Activated CD4-positive, alpha-beta T cell treated with anti-CD3 and anti-CD28 coated beads for 48 hours (primary cell): ENCODE measurements at regions not wholly inside any gene's neighbourhood (a gene's known extent, or its start where the extent isn't known, plus 50 kb on each side); places are given as distances from the start of the nearest gene placed in this dataset.

Source experiments
- DNase-seq: peaks from one replicate; pipeline ENCODE4 v3.0.0-alpha.2; 2020

DNA sequence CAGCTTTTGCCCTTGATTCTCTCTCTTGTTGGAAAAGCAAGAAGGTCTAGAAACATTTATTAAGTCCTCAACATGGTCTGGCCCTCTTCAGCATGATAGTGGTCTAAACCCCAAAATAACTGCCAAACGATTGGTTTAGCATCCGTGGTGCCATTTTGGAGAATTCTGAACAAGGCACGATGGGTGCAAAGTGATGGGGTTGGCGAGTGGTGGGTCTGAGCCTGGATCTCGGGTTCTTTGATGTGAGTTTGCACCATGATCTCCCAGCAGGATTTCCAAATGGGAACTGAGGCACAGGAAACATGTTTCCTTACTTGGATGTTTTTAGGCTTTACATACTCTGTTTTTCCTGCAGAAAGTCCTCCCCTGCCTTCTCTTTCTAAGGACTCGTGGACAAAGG is 240.3 kb downstream of the MYCN start:
- no peak for DNase-seq

DNA sequence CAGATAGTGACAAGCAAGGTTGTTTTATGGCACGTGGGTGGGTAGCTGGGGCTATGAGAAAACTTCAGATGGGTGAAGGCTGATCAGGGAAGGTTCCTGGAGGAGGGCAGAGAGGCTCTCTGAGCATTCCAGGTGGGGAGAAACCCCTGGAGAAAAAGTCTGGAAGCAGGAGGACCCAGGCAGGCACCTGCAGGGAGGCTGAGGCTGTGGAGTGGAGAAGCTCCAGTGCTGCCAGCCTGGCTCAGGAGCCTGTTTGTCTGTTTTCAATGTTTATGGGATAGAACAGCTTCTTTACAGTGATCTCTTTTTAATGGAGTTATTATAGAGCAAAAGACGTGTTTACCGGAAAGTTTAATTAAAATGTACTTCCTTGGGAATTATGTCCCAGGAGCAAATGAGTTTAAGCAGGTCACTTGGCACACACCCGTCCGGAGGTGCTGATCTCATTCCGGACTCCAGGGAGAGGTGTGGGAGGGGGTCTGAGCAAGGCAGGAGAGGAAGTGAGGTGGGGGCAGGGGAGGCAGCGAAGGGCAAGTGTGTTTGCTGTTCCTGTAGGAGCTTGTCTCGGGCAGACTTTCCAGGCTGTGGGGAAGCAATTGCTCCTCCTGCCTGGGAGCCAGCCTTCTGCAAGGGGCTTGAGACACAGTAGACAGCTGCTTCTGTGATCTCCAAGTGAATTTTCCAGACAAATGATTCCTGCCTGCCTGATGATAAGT is 239.5 kb downstream of the MYCN start:
- DNase-seq, result no peak

DNA sequence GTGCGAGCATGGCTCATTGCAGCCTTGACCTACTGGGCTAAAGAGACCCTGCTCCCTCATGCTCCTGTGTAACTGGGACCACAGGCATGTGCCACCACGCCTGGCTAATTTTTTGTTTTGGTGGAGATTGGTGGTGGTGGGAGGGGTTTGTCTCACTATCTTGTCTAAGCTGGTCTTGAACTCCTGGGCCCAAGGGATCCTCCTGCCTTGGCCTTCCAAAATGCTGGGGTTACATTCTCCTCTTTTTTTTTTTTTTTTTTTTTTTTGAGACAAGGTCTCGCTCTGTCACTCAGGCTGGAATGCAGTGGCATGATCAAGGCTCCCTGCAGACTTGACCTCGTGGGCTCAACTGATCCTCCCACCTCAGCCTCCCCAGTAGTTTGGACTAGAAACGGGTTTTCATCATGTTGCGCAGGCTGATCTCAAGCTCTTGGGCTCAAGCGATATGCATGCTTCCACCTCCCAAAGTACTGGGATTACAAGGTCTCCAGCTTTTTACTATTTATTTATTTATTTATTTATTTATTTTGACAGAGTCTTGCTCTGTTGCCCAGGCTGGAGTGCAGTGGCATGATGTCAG is 238.3 kb downstream of the MYCN start:
- DNase-seq, result no peak

DNA sequence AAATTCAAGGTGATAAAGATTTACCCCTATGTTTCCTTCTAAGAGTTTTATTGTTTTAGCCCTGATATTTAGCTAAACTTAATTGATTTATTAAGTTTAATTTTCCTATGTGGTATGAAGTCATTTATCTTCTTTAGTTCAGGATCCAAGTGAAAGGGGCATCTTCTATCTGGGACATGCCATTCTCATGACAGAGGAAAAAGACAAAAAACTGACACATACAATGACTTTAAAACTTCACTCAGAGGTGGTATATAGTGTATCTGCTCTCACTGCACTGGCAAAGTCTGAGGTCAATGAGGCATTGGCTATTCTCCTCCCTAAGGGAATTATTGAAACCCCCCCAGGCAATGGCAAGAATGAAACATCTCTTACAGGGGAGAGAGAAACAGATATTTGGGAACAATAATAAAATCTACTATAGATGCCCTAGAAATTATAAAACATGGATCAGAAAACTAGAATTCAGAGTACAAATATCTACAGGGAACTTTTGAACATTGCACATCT is 237.4 kb downstream of the MYCN start:
- DNase-seq, result no peak

DNA sequence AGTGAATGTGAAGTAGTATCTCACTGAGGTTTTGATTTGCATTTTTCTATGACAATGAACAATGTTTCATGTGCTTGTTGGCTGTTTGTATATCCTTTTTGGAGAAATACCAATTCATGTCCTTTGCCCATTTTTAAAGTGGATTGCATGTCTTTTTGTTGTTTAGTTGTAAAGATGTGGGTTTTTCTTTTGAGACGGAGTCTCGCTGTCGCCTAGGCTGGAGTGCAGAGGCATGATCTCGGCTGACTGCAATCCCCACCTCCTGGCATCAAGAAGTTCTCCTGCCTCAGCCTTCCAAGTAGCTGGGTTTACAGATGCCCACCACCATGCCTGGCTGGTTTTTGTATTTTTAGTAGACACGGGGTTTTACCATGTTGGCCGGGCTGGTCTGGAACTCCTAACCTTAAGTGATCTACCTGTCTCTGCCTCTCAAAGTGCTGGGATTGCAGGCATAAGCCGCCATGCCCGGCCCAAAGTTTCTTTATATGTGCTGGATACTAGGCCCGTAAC is 236.7 kb downstream of the MYCN start:
- DNase-seq, result no peak

DNA sequence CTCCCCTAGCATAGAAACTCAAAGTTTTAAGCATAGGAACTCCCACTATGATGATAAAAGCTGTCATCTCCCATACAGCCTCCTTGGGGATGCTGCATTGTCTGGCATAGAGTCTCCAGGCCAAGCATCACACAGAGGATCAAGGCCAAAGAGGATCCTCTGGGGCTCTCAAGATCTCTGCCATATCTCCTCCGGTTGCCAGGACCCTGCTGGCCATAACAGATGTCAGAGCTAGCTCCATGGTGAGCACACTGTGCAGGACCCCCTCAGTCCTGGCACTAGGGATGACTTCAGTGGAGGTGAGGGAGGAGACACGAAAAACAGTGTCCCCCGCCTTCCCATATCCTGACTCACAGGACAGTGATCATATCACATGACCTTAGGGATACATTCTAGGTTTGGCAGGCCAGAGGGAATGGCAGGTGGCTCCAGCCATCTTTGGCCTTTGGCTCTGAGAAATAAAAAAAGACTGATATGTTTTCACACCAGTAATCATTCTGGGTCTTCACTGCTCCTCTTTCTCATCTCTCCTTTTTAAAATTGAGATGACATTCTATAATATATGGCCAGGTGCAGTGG is 235.0 kb downstream of the MYCN start:
- no peak for DNase-seq

DNA sequence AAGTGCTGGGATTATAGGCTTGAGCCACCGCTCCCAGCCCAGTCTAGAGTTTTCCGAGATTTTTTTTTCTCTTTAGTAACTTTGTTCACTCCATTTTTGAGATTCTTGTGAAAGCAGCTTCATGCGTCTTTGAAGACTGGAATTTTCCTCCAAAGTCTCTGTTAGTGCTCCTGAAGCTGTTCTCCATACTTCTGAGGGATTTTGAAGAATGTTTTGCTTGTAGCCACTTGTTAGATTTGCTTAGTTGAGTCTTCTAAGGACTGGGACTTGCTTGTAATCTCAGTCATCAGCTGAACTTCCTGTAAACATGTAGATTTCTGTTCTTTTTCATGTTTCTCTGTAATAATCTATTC is 234.3 kb downstream of the MYCN start:
- no peak for DNase-seq

DNA sequence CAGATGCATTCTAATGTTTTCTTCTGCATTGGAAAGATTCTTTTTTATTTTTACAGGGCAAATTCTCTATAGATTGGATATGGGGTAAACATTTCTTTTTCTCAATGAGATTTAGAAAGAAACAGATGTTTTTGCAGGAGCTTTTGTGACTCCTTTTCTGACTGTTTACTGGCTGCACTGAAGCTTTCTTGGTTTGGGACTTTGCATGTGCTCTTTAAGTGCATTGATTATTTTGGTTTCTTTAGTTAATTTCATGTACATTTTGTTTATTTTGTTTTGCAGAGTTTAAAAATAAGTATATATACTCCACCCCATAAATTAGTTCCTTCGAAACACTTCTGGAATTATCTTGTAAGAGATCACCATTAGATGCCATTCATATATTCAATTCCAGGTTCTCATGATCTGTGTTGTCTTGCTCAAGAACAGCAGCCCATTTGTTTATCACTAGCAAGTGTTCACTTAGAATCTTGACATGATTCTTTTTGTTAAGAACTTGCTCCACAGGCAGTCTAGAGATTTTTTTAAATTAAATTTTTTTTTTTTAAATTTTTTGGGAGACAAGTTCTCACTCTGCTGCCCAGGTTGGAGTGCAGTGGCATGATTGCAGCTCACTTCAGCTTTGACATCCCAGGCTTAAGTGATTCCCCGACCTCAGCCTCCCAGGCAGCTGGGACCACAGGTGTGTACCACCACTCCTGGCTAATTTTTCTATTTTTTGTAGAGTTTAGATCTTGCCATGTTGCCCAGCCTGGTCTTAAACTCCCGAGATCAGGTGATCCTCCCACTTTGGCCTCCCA is 233.7 kb downstream of the MYCN start:
- no peak for DNase-seq

DNA sequence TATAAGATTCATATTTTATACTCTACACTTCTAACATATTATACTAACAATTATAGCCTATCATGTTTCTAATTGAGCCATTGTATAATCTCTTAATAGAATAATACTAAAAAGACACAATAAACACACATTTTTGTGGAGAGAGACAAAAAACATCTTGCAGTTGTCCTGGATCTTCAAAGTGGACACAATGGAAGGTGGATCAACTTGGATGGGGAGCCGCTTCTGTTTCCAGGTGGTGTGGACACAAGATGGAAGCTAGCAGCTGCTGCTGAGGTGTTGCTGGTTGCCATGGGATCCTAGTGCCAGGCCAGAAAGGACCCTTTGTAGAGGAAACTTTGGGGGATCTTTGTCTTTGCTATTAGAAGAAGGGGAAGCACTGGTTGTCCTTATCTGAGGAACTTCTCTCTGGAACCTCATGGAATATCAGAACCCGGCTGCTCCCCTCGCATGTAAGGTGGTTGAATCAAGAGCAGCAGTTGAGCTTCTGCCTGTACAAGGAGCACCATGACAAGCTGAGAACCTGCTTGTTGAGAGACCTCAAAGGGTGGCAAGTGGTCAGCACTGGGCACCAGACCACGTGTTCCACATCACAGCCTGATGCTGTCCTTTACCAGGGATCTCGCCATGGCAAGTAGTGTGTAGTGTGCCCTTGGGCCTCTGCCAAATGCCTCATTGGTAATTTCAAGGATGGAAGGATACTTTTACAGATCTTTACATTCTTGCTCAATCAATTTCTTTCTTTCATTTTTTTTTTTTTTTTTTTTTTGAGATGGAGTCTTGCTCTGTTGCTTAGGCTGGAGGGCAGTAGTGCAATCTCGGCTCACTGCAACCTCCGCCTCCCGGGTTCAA is 232.2 kb downstream of the MYCN start:
- DNase-seq, result no peak

DNA sequence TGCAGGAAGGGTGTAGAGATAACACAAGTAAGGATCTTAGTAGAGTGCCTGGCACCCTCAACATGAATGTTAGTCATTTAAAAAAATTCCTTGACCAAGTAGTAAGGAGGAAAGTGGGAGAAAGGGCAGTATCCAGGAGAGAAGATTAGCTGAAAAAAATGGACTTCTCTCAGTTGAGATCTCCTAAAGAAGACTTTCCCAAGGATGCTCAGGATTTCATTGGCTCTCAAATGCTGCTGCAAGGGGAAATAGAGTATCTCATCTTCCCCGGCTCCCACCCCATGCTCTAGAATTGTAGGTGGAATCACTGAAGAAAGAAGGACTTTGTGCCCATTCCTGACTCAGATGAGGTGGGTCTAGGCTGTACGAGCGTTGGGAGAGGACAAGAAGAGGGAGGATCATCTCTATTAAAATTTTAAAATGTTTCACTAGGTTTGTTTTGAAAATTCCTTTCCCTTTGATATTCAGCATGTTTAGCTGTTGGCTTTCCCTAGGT is 231.1 kb downstream of the MYCN start:
- DNase-seq, result no peak

DNA sequence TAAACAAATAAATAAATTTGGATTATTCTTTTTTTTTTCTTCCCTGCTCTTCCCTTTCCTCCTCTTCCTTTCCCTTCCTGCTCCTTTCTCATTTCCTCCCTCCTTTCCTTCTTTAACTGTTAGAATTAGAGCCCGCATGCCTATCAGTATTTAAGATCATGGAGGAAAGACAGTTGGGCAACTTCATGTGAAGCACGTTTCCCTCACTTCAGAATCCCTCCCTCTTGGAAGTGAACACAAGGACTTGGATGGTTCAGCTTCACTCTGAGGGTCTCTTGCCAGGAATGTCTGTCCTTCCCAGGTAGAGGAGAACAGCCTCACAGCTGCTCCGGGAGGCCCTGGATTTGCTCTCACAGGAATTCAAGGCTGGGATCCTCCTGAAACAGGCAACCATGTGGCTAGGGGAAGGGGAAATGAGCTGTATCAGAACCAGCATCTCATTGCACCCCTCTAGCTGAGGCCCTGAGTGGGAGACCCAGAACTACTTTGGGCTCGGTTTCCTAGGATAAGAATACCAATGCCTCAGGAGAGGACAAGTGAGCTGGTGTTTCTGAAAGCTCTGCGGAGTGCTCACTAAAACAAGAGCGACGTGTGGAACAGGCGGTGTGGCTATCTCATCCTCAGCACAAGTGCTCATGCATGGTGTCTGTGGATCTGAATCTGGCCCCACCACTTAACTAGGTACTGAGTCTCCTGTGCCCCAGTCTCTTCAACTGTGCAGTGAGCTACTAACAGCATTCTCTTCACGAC is 230.5 kb downstream of the MYCN start:
- no peak for DNase-seq

DNA sequence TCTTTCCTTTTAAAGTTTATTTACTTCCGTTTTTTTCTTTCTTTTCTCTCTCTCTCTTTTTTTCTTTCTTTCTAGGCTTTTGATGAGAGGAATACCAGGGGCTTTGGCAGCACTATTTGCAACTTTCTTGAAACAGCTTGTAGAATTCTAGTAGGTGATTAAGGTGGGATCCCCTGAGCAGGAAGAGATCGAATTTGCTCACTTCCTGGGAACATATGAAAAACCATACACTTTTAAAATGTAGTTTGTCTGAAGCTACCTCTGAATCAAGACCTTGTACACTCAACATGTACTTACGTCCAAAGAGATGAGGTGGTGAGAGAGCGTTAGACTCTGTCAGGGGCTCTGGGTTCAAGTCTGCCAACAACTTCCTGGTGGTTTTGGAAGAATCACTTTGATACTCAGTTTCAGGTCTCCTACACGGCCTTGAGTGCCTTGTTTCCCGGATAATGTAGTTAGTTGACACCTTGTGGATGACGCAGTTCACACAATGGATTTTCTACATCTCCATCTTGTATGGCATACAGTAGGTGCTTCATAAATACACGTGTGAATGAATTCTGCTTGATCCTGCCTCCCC is 229.1 kb downstream of the MYCN start:
- DNase-seq, result no peak

DNA sequence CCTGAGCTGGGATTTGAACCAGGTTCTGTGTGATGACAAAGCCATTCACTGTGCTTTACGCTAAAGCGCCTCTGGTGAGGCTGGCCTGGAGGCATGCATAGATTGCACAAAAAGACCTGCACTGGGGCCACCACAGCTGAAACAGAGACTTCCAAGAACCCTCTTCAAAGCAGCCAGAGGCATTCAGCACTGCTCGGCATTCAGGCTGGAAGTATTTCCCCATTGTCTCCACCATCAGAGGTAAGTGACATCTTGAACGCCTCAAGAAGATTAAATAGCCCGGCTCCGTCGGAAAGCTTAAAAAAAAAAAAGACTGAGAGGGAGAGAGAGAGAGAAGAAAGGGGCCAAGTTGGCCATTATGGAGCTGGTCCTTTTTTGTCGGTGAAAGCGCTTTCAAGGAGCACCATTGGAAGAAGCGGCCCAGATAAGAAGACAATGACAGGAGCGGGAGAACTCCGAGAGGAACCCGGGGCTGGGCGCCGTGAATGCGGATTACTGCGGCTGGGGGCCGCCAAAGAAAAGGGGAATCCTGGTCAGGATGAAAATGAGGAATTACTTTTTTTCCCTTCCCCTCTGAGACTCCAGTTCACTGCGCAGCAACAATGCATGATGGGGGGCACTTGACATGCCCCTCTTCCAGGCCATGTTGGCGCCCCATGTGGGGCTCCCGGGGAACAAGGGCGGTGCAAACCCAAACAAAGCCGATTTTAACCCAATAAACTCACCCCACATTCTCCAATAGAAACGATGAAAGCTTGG is 228.3 kb downstream of the MYCN start:
- no peak for DNase-seq

DNA sequence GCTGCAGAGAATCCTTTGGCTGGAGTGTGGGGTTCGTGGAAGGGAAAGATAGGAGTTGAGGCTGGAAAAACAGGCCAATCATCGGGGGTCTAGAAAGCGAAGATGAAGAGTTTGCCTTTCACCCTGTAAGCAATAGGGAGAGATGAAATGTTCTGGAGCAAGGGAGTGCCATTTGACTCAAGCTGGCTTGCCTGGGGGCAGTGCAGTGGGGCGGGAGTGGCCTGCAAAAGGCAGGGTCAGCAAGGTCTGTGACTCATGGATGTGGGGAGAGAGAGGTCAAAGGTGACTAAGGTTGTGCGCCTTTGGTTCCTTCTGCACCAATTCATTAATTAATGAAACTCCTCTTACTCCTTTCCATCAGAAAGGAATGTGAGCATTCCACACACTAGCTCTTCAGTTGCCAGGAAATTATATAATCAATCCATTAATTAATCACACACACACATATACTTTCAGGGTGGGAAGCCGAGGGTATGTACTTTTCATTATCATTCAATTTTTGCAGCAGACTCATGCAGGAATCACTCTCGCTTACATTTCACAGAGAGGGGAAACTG is 227.6 kb downstream of the MYCN start:
- no peak for DNase-seq

DNA sequence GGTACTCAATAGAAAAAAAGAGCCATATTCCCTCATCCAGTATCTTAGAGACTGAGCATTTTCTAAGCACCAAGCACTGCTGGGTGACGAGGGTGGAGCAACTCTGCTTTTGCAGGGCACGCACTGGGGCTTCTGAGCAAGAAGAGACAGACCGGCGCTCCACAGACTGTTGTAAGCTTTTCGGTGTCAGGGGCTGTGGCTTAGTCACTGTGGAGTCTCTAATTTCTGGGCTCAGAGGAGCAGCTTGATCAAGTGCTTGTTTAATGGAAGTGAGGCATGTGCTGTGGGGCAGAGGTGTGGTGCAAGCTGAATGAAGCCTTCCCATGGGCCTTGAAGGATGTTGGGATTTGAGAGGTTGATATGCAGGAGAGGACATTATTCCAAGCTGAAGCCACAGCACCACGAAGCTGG is 227.1 kb downstream of the MYCN start:
- no peak for DNase-seq

DNA sequence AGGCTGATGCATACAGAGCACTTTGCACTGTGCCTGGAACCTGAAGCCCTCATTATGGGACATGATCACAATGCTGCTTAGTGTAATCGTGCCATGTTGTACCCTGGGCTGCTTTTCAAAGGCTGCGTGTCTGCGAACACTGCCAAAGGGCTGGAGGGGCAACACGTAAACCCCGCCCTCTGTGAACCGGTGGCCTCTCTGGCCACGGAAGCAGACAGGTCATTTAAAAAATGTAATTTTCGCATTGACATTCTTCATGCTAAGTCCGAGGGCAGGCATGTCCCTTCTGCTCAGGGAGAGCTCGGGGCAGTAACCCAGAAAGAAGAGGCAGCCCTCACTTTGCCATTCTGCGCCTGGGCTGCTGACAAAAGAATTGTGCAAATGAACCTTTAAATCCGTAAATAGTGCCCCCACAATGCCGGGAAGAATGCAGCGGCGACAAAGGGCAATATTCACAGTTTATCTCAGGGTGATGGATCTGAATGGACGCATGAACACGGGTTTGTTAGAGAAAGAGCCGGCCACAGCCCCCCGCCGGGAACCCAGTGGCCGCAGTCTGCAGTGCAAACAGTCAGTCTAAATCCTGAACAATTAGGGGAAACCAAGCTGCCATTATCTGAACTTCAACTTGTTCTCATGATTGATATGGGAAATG is 226.1 kb downstream of the MYCN start:
- no peak for DNase-seq

DNA sequence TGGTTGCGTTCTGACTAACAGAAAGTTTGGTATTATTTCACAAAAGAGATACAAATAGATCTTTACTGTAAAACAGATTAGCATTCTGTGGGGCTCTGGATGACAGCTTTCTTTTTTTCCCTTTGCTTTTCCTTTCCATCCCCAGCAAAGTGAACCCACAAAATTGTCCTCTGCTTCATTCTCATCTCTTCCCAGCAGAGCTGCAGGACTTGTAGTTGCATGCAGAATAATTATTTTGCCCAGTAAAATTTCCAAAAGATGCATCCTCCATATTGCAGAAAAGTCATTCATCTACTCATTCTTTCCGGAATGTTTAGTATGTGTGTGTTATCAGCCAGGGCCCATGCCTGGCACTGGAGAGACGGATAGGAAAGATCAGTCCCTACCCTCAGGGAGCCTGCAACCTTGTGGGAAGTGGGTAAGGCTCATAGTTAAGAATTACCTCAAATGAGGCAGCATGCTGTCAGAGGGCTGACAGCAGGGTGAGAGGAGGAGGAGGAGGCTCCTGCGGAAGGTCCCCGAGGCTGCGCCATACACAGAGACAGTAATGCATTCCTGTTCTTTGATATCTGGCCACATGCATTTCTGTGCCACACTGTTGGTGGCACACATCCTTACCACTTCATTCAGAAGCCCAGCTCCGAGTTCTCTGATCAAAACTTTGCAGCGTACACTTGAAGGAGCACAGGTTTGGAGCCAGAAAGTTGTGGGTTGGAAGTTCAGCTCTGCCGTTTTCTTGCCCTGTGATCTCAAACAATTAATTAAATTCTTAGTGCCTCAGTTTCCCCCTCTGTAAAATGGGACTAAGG is 225.4 kb downstream of the MYCN start:
- no peak for DNase-seq

DNA sequence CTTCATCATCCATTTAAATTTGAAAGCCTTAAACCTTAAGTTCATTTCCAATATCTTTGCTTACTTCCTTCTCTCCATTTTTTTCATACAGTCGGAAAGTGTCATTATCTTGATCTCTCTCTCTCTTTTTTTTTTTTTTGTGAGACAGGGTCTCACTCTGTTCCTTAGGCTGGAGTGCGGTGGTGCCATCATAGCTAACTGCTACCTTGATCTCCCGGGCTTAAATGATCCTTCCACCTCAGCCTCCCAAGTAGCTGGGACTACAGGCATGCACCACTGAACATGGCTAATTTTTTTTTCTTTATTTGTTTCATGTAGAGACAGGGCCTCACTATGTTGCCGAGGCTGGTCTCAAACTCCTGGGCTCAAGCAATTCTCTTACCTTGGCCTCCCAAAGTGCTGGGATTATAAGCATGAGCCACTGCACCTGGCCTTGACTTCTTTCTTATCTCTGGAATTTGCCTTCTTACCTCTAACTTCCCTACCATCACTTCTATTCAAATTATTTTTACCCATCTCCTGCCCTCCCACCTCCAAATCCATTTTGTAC is 222.2 kb downstream of the MYCN start:
- no peak for DNase-seq
